ENCODE measurements at regions not wholly inside any gene's neighbourhood (a gene's known extent, or its start where the extent isn't known, plus 50 kb on each side); places are given as distances from the start of the nearest gene placed in this dataset.

DNA sequence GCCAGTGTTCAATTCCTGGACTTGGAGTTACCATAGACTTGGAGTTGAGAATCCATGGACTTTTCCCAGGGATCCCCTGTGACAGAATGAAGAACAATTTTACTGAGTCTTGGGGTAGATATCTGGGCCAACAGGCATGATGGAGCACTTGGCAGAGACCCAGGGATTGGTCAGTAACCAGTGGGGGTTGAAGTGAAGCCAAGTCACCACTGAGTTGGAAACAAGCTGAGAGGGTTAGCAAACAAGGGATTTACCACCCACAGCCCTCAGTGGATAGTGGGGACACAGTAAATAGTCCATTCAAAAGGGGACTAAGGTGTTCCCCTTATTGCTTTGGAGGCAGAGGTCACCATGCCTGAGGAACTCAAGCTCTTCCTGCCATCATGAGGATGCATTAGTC, 281.7 kb downstream of the PPP1R2C start:
- H3K4me3 ChIP-seq (ENCODE audit: control insufficient read depth, low read depth, low read length) = no peak overlapping the region
- DNase-seq (ENCODE audit: low read depth) = no peak
- TF ChIP-seq, protein P1, sequence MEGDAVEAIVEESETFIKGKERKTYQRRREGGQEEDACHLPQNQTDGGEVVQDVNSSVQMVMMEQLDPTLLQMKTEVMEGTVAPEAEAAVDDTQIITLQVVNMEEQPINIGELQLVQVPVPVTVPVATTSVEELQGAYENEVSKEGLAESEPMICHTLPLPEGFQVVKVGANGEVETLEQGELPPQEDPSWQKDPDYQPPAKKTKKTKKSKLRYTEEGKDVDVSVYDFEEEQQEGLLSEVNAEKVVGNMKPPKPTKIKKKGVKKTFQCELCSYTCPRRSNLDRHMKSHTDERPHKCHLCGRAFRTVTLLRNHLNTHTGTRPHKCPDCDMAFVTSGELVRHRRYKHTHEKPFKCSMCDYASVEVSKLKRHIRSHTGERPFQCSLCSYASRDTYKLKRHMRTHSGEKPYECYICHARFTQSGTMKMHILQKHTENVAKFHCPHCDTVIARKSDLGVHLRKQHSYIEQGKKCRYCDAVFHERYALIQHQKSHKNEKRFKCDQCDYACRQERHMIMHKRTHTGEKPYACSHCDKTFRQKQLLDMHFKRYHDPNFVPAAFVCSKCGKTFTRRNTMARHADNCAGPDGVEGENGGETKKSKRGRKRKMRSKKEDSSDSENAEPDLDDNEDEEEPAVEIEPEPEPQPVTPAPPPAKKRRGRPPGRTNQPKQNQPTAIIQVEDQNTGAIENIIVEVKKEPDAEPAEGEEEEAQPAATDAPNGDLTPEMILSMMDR (IDR thresholded peaks at IDR 0.05; ENCODE audit: control insufficient read depth, insufficient read depth, low read depth, low read length, missing control alignments) = no peak

DNA sequence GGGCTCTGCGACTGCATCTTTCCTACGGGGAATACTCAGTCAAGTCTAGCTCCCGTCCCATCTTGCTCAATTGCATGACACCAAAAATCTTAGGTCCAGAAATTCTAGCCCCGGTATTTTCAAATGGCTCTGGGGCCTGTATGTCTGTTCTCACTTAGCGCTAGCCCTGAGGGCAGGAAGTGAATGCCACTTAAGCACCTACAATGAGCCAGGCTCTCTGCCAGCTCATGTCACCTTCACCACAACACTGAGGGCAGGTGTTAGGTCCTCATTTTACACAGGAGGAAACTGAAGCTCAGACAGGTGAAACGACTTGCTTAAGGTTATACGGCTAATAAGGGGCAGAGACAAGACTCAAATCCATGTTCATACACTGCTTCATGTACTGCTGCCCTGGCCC, 282.8 kb downstream of the PPP1R2C start:
- H3K4me3 ChIP-seq (ENCODE audit: control insufficient read depth, low read depth, low read length) = no peak overlapping the region
- DNase-seq (ENCODE audit: low read depth) = no peak
- TF ChIP-seq, protein P1 (IDR thresholded peaks at IDR 0.05; ENCODE audit: control insufficient read depth, insufficient read depth, low read depth, low read length, missing control alignments) = no peak

DNA sequence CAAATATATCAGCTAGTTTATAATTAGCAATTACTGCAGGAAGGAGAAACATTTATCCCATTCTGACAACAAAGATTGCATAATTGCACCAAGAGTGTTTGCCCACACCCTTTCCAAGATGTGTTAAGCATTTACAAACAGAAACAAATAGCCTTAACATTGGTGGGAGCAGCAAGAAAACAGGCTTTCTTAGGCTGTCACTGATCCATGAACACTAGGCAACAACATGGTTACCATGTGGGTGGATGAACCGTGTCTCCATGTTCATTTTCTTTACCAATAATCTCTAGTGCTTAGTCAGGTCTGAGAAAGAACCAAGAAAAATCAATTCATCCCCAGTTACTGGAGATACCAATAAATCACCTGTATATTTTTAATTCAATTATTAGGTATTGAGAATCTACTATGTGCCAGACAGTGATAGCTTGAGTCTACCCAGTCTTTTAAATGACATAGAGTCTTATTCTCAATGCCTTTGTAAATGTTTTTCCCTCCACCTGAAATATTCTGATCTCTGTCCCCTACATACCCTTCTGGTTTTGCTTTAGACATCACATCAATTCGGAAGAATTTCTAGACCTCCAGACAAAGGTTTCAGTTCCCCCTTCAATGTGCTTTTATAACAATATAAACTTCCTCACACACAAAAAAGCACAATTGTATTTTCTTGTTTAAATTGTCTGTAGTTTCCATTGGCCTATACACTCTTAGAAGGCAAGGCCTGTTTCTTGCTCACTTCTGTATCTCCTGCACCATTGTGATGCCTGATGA, 286.6 kb downstream of the PPP1R2C start:
- TF ChIP-seq, protein P1 (IDR thresholded peaks at IDR 0.05; ENCODE audit: control insufficient read depth, insufficient read depth, low read depth, low read length, missing control alignments) = no peak
- no peak for DNase-seq (ENCODE audit: low read depth)
- no peak overlapping the region for H3K4me3 ChIP-seq (ENCODE audit: control insufficient read depth, low read depth, low read length)

DNA sequence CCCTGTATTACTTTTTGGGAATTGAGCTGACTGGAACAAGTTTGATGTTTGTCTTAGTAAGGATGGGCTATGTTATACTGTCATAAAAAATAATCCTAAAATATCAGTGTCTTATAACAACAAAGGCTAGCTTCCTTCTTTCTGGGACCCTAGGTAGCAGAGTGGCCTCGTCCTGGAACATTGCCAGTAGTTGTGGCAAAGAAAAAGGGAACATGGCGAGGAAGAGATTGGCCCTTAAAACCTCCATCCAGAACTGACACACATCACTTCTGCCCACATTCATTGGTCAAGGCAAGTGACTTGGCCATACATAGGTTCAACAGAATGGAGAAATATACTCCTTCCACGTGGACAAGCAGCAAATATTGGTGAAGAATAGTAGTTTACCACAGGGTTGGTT, 287.9 kb downstream of the PPP1R2C start:
- TF ChIP-seq, protein P1 (IDR thresholded peaks at IDR 0.05; ENCODE audit: control insufficient read depth, insufficient read depth, low read depth, low read length, missing control alignments) = no peak
- H3K4me3 ChIP-seq (ENCODE audit: control insufficient read depth, low read depth, low read length) = no peak overlapping the region
- no peak for DNase-seq (ENCODE audit: low read depth)

GRCh38 chrX:42485601-42486000, 292.4 kb downstream of the PPP1R2C start:
- no peak for DNase-seq (ENCODE audit: low read depth)
- TF ChIP-seq, protein P1 (IDR thresholded peaks at IDR 0.05; ENCODE audit: control insufficient read depth, insufficient read depth, low read depth, low read length, missing control alignments) = no peak
- H3K4me3 ChIP-seq (ENCODE audit: control insufficient read depth, low read depth, low read length) = no peak overlapping the region

GRCh38 chrX:42484233-42484632, 293.7 kb downstream of the PPP1R2C start:
- DNase-seq (ENCODE audit: low read depth) = no peak
- no peak overlapping the region for H3K4me3 ChIP-seq (ENCODE audit: control insufficient read depth, low read depth, low read length)
- TF ChIP-seq, protein P1 (IDR thresholded peaks at IDR 0.05; ENCODE audit: control insufficient read depth, insufficient read depth, low read depth, low read length, missing control alignments) = no peak

All from AG09309 (cell line).